ENCODE measurements at regions not wholly inside any gene's neighbourhood (a gene's known extent, or its start where the extent isn't known, plus 50 kb on each side); places are given as distances from the start of the nearest gene placed in this dataset.
"Not testable (repeated sequence)": the region's sequence is repeated elsewhere in the genome, so short reads cannot be mapped to it uniquely, and the experiment has no call there.

DNA sequence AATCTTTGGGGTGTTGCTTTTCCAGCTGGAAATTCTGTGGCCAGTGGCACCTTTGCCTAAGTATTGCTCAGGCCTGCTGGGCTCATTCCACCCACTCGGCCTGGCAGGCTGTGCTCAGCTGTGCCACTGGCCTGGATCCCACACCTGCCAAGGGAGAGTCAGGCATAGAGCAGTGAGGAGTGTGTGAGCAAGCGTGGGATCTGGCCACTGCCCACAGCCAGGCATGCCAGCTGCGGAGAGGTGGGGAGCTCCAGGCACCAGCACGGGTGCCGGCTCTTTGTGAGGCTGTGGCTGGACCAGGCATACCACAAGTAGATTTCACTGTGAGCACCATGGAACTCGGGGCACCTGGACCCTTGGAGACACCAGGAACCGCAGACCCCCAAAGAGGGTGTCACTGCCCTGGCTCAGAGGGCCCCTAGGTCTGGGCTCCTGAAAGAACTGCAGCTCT, 118.1 kb upstream of the MAP2 start:
- no peaks in the 10 kb centered on the region for H3K27me3 ChIP-seq
- no peaks in the 10 kb centered on the region for H3K36me3 ChIP-seq
- no peak for DNase-seq
- WGBS, 2 donors, result 81 to 84% methylated on average over 4 to 5 of the region's 7 CpGs
- no peaks in the 10 kb centered on the region for H3K9me3 ChIP-seq
- intact Hi-C loops (cut with DNase I), result no loop called here
- TF ChIP-seq, protein P1, sequence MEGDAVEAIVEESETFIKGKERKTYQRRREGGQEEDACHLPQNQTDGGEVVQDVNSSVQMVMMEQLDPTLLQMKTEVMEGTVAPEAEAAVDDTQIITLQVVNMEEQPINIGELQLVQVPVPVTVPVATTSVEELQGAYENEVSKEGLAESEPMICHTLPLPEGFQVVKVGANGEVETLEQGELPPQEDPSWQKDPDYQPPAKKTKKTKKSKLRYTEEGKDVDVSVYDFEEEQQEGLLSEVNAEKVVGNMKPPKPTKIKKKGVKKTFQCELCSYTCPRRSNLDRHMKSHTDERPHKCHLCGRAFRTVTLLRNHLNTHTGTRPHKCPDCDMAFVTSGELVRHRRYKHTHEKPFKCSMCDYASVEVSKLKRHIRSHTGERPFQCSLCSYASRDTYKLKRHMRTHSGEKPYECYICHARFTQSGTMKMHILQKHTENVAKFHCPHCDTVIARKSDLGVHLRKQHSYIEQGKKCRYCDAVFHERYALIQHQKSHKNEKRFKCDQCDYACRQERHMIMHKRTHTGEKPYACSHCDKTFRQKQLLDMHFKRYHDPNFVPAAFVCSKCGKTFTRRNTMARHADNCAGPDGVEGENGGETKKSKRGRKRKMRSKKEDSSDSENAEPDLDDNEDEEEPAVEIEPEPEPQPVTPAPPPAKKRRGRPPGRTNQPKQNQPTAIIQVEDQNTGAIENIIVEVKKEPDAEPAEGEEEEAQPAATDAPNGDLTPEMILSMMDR (IDR thresholded peaks at IDR 0.05), result no peak
- TF ChIP-seq POLR2A (IDR thresholded peaks at IDR 0.05), result no peak
- no peaks in the 10 kb centered on the region for H3K4me1 ChIP-seq
- H3K27ac ChIP-seq, result no peak overlapping the region
- H3K4me3 ChIP-seq (replicated peaks in 1 of 3), result no peak overlapping the region

DNA sequence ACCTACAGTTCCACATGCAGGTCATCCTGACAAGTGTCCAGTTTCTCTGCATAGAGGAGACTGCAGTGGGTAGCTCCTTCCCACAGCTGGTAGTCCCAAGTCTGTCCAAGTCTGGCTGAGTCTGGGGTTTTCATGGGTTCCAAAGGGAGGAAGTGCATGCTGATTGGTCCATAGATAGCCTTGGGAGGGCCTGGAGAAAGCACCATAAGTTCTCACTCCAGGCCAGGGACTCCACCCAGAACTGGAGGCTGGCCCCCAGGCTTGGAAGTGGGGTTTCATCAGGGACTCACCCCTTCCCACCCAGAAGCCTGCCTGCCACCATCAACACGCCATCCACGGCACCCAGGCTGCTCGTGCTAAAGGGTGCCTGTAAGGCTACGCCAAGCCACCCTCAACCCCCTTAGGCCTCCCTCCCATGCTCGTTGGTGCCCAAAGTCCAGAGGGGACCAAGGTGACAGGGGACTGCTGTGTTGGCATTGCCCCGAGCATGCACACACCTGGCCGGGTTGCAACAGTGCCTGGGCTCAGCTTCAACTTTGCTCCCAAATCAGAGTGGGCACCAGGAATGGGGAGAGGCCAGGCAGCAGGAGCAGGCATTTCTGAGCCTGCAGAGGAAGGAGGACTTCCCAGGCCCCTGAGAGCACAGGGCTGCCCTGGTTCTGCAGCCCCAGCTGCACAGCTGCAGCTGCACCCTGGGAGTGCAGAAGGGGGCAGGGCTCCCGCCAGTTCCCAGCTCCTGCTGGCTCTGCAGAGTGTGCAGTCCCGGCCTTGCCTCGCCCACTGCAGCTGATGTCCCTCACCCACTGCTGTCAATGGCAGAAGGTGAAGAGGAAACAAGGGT, 116.5 kb upstream of the MAP2 start:
- intact Hi-C loops (cut with DNase I), result no loop called here
- TF ChIP-seq POLR2A (IDR thresholded peaks at IDR 0.05), result no peak
- TF ChIP-seq, protein P1 (IDR thresholded peaks at IDR 0.05), result no peak
- H3K4me3 ChIP-seq (replicated peaks in 1 of 3), result no peak overlapping the region
- no peaks in the 10 kb centered on the region for H3K4me1 ChIP-seq
- H3K27me3 ChIP-seq, result no peaks in the 10 kb centered on the region
- no peaks in the 10 kb centered on the region for H3K9me3 ChIP-seq
- no peaks in the 10 kb centered on the region for H3K36me3 ChIP-seq
- no peak for DNase-seq
- no peak overlapping the region for H3K27ac ChIP-seq
- WGBS, 2 donors, result 62 to 81% methylated on average over 7 to 10 of the region's 10 CpGs

DNA sequence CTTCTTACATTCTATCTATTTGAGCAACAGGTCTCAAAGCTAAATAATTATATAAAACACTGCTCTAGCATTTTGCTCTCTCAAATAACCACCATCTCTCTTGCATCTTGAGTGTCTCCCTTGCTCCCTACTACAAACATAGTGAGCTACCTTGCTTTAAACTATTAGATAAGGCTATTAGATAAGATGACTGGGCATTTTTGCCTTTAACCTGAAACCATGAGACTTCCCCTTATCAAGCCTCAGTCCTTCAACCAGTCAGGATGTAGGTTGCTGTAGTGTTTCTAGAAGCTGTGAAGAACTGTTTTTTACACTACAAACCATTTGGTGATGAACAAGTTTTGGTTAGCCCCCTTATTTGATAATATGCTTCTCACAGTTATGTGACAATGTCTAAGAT, 115.4 kb upstream of the MAP2 start:
- intact Hi-C loops (cut with DNase I), result no loop called here
- no peak for TF ChIP-seq POLR2A (IDR thresholded peaks at IDR 0.05)
- TF ChIP-seq, protein P1 (IDR thresholded peaks at IDR 0.05), result no peak
- Histone ChIP-seq H3K27me3 (no peaks in the 10 kb centered on the region), H3K4me1 (no peaks in the 10 kb centered on the region), H3K27ac (no peak overlapping the region), H3K9me3 (no peaks in the 10 kb centered on the region), H3K4me3 (replicated peaks in 1 of 3) (no peak overlapping the region), H3K36me3 (no peaks in the 10 kb centered on the region)
- no peak for DNase-seq

DNA sequence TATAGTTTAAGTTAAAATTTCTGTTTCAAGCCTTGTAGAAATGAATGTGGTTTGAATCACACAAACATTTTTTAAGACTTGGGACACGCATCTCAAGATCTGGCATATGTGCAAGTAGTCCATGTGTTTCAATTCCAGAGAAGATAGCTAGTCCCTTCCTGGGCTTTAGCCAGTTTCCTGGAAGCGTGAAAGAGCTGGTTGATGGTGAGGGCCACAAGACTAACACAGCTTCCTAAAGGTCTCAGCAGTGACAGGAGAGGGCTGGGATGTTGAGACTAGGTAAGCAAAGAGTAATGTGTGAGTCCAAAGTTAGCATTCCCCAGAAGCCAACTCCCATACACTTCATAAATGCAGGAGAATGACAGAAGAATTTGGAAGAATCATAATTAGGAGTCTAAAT, 111.9 kb upstream of the MAP2 start:
- no peaks in the 10 kb centered on the region for H3K27me3 ChIP-seq
- no peaks in the 10 kb centered on the region for H3K4me1 ChIP-seq
- intact Hi-C loops (cut with DNase I), result no loop called here
- WGBS, 2 donors, result 78 to 91% methylated on average over 2 of the region's 2 CpGs
- H3K4me3 ChIP-seq (replicated peaks in 1 of 3), result no peak overlapping the region
- no peak for TF ChIP-seq POLR2A (IDR thresholded peaks at IDR 0.05)
- TF ChIP-seq, protein P1 (IDR thresholded peaks at IDR 0.05), result no peak
- no peaks in the 10 kb centered on the region for H3K36me3 ChIP-seq
- no peak overlapping the region for H3K27ac ChIP-seq
- H3K9me3 ChIP-seq, result no peaks in the 10 kb centered on the region
- no peak for DNase-seq

DNA sequence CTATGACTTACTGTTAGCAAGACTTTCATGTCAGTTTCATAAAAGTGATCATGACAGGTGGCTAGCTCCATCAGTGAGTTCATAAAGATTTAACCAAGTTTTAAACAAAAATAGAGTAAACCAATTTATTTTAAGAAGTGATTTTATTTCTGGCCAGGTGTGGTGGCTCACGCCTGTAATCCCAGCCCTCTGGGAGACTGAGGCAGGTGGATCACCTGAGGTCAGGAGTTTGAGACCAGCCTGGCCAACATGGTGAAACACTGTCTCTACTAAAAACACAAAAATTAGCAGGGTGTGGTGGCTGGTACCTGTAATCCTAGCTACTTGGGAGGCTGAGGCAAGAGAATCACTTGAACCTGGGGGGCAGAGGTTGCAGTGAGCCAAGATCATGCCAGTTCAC, 111.4 kb upstream of the MAP2 start:
- H3K27ac ChIP-seq; H3K4me3 ChIP-seq (replicated peaks in 1 of 3); intact Hi-C loops (cut with DNase I); H3K9me3 ChIP-seq; H3K36me3 ChIP-seq; DNase-seq; H3K4me1 ChIP-seq; H3K27me3 ChIP-seq: not testable (repeated sequence)
- WGBS, 2 donors, result 90 to 100% methylated on average over 1 of the region's 1 CpG
